Lower lobe of right lung (tissue), 2 donors: ENCODE measurements at regions not wholly inside any gene's neighbourhood (a gene's known extent, or its start where the extent isn't known, plus 50 kb on each side); places are given as distances from the start of the nearest gene placed in this dataset.

Experiments
- ATAC-seq, 2 donors: fragments of 200-7000 bp; cut with Tn5 transposase; one replicate each; pipeline ENCODE4 v1.9.1; 2020 to 2022; ENCODE audit warnings: mild to moderate bottlenecking in 2 of 2, moderate library complexity in 2 of 2
- DNase-seq: peaks from one replicate; pipeline ENCODE4 v3.0.0-alpha.2; 2020
- H3K27ac ChIP-seq: fragments of 200-600 bp; one replicate; pipeline ENCODE4 v1.8.0; 2022
- H3K27me3 ChIP-seq: fragments of 200-600 bp; one replicate; pipeline ENCODE4 v1.8.0; 2022; ENCODE audit warnings: low read depth
- H3K36me3 ChIP-seq: fragments of 200-600 bp; one replicate; pipeline ENCODE4 v1.8.0; 2022; ENCODE audit warnings: mild to moderate bottlenecking
- H3K4me1 ChIP-seq: fragments of 200-600 bp; one replicate; pipeline ENCODE4 v1.8.0; 2022
- H3K4me3 ChIP-seq: fragments of 200-600 bp; one replicate; pipeline ENCODE4 v1.8.0; 2022; ENCODE audit warnings: mild to moderate bottlenecking
- H3K9me3 ChIP-seq: fragments of 200-600 bp; one replicate; pipeline ENCODE4 v1.8.0; 2022
- CTCF ChIP-seq: fragments of 200-600 bp; IDR thresholded peaks from one replicate; pipeline ENCODE4 v1.8.0; 2022; ENCODE audit warnings: antibody characterized with exemption, mild to moderate bottlenecking
- intact Hi-C: fragments of 100-400 bp; cut with DNase I; formaldehyde crosslinking; loops from one replicate; pipeline ENCODE4 v1.11.0; 2022
- donor health status: DM: no; HTN: yes; CAD: no; lungs with severe emphysema.

GRCh38 chr14:42307239-42307825 lies 700.7 kb downstream of the LRFN5 start:
- no peak for ATAC-seq
- no peak overlapping the region for H3K27ac ChIP-seq
- H3K4me3 ChIP-seq = no peak overlapping the region
- peaks cover 22% of the 10 kb centered on the region for H3K9me3 ChIP-seq
- no peaks in the 10 kb centered on the region for H3K36me3 ChIP-seq
- no peaks in the 10 kb centered on the region for H3K27me3 ChIP-seq
- no peak for TF ChIP-seq CTCF
- intact Hi-C loops = no loop called here
- DNase-seq = no peak
- no peaks in the 10 kb centered on the region for H3K4me1 ChIP-seq

GRCh38 chr14:42299692-42300091 lies 693.0 kb downstream of the LRFN5 start:
- H3K27me3 ChIP-seq = no peaks in the 10 kb centered on the region
- no peak overlapping the region for H3K4me3 ChIP-seq
- no peak overlapping the region for H3K27ac ChIP-seq
- no peaks in the 10 kb centered on the region for H3K9me3 ChIP-seq
- intact Hi-C loops = no loop called here
- DNase-seq = no peak
- H3K36me3 ChIP-seq = no peaks in the 10 kb centered on the region
- no peak for TF ChIP-seq CTCF
- no peak for ATAC-seq
- H3K4me1 ChIP-seq = no peaks in the 10 kb centered on the region

- H3K36me3 ChIP-seq = no peaks in the 10 kb centered on the region
- no peak for DNase-seq
- H3K27me3 ChIP-seq = no peaks in the 10 kb centered on the region
- H3K9me3 ChIP-seq = no peaks in the 10 kb centered on the region
- no peaks in the 10 kb centered on the region for H3K4me1 ChIP-seq
- no peak overlapping the region for H3K27ac ChIP-seq
- no peak for TF ChIP-seq CTCF
- no peak for ATAC-seq
- intact Hi-C loops = no loop called here
- H3K4me3 ChIP-seq = no peak overlapping the region
Observed at GRCh38 chr14:42293180-42293579, 686.5 kb downstream of the LRFN5 start.

GRCh38 chr14:42277840-42278239 lies 671.2 kb downstream of the LRFN5 start:
- Histone ChIP-seq H3K27ac (no peak overlapping the region), H3K9me3 (no peaks in the 10 kb centered on the region), H3K36me3 (no peaks in the 10 kb centered on the region), H3K4me1 (no peaks in the 10 kb centered on the region), H3K4me3 (no peak overlapping the region), H3K27me3 (no peaks in the 10 kb centered on the region)
- ATAC-seq (no peak), DNase-seq (no peak)
- intact Hi-C loops = no loop called here
- TF ChIP-seq CTCF = no peak

GRCh38 chr14:42269234-42269633 lies 662.6 kb downstream of the LRFN5 start:
- no peak for ATAC-seq
- intact Hi-C loops = no loop called here
- no peaks in the 10 kb centered on the region for H3K27me3 ChIP-seq
- H3K9me3 ChIP-seq = no peaks in the 10 kb centered on the region
- H3K4me3 ChIP-seq = no peak overlapping the region
- H3K36me3 ChIP-seq = no peaks in the 10 kb centered on the region
- no peak for DNase-seq
- no peaks in the 10 kb centered on the region for H3K4me1 ChIP-seq
- H3K27ac ChIP-seq = no peak overlapping the region
- no peak for TF ChIP-seq CTCF

- no peaks in the 10 kb centered on the region for H3K9me3 ChIP-seq
- no peak for DNase-seq
- intact Hi-C loops = no loop called here
- no peak for TF ChIP-seq CTCF
- no peak for ATAC-seq
- H3K4me1 ChIP-seq = no peaks in the 10 kb centered on the region
- no peak overlapping the region for H3K27ac ChIP-seq
- no peaks in the 10 kb centered on the region for H3K27me3 ChIP-seq
- no peaks in the 10 kb centered on the region for H3K36me3 ChIP-seq
- H3K4me3 ChIP-seq = no peak overlapping the region
Observed at GRCh38 chr14:42248131-42248530, 641.5 kb downstream of the LRFN5 start.
